Left renal pelvis (tissue), 4 donors: ENCODE measurements at regions not wholly inside any gene's neighbourhood (a gene's known extent, or its start where the extent isn't known, plus 50 kb on each side); places are given as distances from the start of the nearest gene placed in this dataset.

Source experiments
- DNase-seq, 4 donors: peaks; one replicate each; pipeline ENCODE4 v3.0.0-alpha.2; 2013; ENCODE audit warnings: low read depth in 4 of 4, low spot score in 3 of 4

- DNase-seq: no peak
Measured at GRCh38 chr2:200170221-200170620, 136.3 kb upstream of the SPATS2L start.

GRCh38 chr2:200171731-200172482 lies 134.6 kb upstream of the SPATS2L start:
- DNase-seq: no peak

GRCh38 chr2:200172521-200172920 lies 134.0 kb upstream of the SPATS2L start:
- no peak for DNase-seq

DNA sequence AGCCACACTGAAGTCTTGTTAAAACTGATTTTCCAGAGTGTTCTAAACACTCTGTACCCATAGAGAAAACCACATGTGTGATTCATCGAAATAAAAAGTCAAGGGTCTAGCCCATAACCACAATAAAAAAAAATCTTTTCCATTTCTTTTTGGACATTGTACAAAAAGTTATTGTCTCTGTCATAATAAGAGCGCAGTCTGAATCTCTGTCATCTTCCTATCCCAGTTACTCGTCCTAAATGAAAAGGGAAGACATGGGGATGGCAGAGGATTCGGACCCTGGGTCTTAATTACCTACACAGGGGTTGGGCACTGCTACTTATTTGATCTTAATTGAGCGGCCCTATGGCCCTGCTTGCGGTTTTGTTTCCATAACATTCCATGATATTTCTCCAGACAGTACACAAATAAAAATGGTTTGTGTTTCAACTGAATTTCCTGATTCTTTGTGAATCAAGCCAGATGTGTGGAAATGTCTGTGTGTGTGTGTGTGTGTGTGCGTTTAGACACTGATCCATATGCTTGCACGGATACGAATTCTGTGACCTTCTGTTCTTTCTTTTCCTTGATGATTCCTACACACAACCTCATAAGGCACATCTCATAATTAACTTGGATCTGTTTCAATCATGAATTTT lies 133.4 kb upstream of the SPATS2L start:
- no peak for DNase-seq

- no peak for DNase-seq
Measured at GRCh38 chr2:200173691-200174090, 132.8 kb upstream of the SPATS2L start.

DNA sequence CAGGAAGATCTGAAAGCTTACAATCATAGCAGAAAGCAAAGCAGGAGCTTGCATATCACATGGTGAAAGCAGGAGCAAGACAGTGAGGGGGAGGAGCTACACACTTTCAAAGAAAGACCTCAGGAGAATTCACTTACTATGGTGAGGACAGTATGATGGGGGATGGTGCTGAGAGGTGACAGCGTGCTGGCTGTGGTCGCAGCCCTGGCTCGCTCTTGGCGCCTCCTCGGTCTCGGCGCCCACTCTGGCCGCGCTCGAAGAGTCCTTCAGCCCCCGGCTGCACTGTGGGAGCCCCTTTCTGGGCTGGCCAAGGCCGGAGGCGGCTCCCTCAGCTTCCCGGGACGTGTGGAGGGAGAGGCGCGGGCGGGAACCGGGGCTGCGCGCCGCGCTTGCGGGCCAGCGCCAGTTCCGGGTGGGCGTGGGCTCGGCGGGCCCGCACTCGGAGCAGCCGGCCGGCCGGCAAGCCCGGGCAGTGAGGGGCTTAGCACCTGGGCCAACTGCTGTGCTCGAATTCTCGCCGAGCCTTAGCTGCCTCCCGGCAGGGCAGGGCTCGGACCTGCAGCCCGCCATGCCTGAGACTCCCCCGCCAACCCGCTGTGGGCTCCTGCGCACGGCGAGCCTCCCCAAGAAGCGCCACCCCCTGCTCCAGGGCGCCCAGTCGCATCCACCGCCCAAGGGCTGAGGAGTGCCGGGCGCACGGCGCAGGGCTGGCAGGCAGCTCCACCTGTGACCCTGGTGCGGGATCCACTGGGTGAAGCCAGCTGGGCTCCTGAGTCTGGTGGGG lies 131.9 kb upstream of the SPATS2L start:
- no peak for DNase-seq

DNA sequence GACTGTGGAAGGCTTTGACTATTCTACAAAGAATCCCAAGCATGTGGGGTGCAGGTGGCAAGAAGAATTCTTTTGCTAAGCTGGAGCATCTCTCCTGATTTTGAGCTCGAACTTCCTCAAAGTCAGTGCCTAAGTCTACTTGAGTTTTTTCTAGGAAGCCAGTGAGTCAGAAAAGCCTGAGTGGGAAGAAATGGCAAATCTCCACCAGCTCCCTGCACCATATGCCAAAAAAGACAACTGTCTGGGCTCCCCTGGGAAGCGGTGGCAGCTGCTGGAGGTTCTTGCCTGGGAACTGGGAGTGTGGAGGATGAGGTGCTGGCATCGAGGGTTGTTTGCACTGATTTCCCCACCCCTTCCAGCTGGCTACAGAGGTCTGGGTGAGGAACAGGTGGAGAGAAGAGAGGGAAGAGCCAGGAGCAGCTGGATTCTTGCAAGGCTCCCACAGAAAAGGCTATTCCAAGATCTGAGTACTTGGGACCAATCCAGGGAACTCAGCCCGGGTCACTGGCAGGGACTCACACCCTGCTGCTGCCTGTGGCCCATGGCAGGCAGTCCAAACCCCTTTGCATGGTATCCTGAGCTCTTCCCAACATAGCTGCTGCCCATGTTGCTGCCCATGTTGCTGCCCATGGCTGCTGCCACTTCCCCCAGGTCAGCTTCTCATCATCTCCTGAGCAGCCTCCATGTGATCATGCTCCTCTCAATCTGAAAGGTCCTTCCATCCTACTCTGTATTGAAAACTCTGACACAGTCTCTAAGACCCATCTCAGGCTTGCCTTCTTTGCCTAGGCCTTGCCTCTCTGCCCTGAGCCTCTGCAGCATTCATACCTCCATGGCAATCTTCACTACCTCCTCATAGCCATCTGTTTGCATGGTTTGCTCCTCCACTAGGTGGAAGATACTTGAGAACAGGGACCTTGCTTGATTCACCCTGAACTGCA lies 128.3 kb upstream of the SPATS2L start:
- no peak for DNase-seq

DNA sequence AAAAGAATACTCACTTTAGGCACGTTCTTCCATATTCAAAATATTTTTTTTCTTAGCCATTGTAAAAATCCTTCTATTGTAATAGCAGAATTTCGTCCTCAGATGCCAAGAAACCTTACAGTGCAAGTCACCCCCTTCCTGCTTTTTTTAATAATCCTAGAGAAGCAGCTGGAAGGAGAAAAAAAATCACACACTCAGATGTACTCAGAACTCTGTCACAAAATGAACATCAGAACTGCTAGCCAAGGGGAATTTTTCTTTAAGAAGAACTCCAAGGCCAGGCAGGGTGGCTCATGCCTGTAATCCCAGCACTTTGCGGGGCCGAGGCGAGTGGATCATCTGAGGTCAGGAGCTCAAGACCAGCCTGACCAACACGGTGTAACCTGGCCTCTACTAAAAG lies 127.3 kb upstream of the SPATS2L start:
- DNase-seq: no peak

DNA sequence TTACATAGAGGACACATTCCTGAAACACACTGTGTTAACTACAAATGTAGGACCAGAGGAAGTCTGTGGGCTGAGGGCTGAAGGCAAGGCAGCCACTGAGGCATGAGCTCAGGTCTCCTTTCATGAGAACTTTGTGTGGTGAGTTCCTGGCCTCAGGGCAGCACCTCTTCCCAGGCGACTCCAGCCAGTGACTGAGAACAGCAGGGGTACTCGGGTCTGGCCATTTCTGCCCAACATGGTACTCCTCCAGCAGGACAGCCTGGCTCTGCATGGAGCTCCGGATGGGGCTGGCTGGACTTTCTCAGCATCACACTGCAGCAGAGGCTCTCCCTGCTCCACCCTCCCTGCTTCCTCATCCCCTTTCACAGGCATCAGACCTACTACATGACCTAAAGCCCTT lies 125.5 kb upstream of the SPATS2L start:
- DNase-seq: no peak

DNA sequence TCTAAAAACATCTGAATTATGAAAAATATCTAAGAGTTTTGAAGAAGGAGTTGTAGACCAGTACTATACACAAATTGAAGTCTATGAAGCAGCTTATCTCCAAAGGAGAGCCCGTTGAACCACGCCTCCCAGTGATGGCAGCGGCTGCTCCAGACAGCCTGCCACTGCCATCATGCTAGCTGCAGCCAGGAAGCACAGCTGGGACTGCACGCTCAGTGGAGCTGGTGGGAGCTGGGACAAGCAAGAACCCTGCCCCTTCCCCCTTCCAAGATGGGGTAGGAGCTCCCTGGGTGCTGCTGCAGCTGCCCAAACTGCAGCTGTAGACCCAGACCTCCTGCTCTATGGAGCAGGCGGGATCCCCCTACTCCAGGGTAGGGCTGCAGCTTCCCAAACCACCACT lies 124.7 kb upstream of the SPATS2L start:
- DNase-seq: no peak

DNA sequence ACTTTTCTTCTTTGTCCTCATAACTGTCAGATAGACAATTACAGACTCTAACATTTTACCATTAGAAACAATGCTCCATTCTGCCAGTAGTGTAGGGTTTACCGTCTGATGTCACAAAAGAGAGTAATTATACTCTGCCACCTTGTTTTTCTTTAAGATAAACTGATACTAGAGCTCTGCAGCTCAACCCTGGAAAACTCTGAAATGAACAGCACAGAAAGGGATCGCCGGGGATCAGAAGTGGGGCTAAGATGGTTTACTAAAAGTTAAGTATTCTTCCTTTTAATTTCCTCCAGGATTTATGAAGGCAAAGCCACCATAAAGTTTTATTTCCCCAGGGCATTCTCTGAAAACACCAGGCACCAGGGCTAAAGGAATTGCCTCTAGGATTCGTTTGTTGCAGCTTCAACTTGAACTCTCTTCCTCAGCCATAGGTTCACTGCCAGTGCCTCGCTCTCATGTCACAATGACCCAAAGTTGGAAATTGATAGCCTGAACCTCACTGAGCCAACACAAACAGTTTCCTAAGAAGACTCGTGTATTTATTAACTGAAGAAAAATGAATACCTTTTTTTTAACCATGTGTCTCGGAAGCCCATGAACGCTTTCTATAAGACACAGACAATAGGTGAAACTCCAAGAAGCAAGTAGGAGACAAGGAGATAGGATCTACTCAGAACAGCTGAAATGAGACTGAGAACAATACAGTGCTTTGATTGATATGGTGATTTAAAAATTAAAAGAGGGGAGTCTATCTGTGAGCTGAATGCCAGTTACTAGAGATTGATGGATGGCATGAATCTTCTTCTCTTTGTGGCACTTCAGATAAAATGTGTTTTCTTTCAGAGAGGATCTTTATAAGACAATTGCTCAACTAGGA lies 121.5 kb upstream of the SPATS2L start:
- DNase-seq: no peak

DNA sequence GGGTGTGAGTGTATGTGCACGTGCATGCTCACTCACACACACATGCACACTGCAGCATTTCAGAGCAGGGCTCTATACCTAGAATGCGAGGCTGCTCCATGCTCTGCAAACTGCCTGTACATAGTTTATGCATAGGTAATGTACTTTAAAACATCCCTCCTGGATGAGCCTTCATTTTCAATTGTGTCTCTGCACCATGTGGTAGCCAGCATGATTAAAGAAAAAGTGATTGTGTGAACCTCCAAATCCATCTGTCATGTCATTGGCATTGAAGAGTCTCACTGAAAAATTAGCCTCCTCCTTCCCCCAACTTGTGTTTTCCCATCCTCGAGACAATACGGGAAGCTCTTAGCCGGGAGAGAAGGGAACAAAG lies 120.9 kb upstream of the SPATS2L start:
- no peak for DNase-seq

GRCh38 chr2:200186002-200186401 lies 120.5 kb upstream of the SPATS2L start:
- DNase-seq: no peak

DNA sequence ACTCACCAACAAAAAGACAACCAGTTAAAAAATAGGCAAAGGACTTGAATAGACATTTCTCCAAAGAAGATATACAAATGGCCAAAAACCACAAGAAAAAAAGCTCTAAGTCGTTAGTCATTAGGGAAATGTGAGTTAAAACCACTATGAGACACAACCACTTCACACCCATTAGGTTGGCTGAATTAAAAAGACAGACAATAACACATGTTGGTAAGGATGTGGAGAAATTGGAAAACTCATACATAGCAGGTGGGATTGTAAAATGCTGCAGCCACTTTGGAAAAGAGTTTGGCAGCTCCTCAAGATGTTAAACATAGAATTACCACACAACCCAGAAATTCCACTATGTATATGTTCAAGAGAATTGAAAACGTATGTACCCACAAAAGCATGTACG lies 117.6 kb upstream of the SPATS2L start:
- no peak for DNase-seq

DNA sequence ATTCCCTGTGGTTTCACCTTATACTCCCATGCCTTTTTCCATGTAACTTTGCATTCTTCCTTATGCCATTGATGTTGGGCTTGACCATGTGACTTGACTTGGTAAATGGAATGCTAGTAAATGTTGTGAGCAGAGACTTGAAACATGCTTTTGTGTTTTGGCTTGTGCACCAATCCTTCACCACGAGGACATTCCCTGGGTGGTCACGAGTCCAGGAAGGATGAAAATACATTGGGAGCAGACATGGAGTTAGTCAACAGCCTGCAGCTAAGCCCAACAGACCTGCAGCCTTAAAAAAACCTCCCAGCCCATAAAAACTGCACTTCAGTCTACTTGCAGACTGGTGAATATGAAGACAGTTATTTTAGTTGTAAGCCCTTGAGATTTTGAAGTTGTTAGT lies 116.5 kb upstream of the SPATS2L start:
- no peak for DNase-seq

GRCh38 chr2:200193331-200193730 lies 113.2 kb upstream of the SPATS2L start:
- no peak for DNase-seq

DNA sequence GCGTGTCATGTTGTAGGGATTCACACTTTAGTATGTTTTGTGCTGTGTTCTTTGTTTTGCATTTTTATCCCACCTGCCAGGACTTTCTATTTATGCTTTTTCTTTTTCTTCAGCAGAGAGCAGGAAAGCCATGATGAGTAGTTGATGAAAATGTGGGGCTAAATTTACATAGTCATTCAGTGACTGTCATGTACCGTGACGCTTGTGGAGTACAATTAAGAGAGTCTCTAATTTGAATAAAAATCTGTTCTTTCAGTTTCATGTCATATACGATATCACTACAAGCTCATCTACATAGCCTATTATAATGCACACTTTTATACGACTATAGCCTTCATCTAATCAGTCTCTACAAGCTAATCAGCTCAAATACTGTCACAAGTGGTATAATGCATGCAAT lies 112.7 kb upstream of the SPATS2L start:
- no peak for DNase-seq

- DNase-seq: no peak
Measured at GRCh38 chr2:200194746-200195145, 111.7 kb upstream of the SPATS2L start.

- DNase-seq: no peak
Measured at GRCh38 chr2:200199005-200199404, 107.5 kb upstream of the SPATS2L start.
